ENCODE measurements at regions not wholly inside any gene's neighbourhood (a gene's known extent, or its start where the extent isn't known, plus 50 kb on each side); places are given as distances from the start of the nearest gene placed in this dataset.

GRCh38 chr10:117720931-117721835 lies 178.6 kb downstream of the EMX2 start:
- TF ChIP-seq CTCF (IDR thresholded peaks at IDR 0.05) = no peak
- H3K36me3 Mint-ChIP-seq (ENCODE audit: low read depth) = peaks cover 2% of the 10 kb centered on the region
- no peak overlapping the region for H3K4me3 Mint-ChIP-seq (ENCODE audit: unreplicated experiment)
- peaks cover 30% of the 10 kb centered on the region for H3K27me3 Mint-ChIP-seq (ENCODE audit: low read depth)
- H3K4me1 Mint-ChIP-seq (ENCODE audit: low read depth) = peaks cover 5% of the 10 kb centered on the region
- no peak overlapping the region for H3K27ac Mint-ChIP-seq (ENCODE audit: unreplicated experiment)
- peaks cover 5% of the 10 kb centered on the region for H3K9me3 Mint-ChIP-seq (ENCODE audit: low read depth)
- no peak for DNase-seq (ENCODE audit: low spot score)

GRCh38 chr10:117721873-117722272 lies 179.3 kb downstream of the EMX2 start:
- Mint-ChIP-seq H3K36me3 (ENCODE audit: low read depth) (peaks cover 2% of the 10 kb centered on the region), H3K9me3 (ENCODE audit: low read depth) (peaks cover 5% of the 10 kb centered on the region), H3K4me3 (ENCODE audit: unreplicated experiment) (no peak overlapping the region), H3K27me3 (ENCODE audit: low read depth) (peaks cover 31% of the 10 kb centered on the region), H3K27ac (ENCODE audit: unreplicated experiment) (no peak overlapping the region), H3K4me1 (ENCODE audit: low read depth) (peaks cover 5% of the 10 kb centered on the region)
- no peak for DNase-seq (ENCODE audit: low spot score)
- no peak for TF ChIP-seq CTCF (IDR thresholded peaks at IDR 0.05)

GRCh38 chr10:117723343-117723742 lies 180.8 kb downstream of the EMX2 start:
- Mint-ChIP-seq H3K27ac (ENCODE audit: unreplicated experiment) (no peak overlapping the region), H3K36me3 (ENCODE audit: low read depth) (peaks cover 2% of the 10 kb centered on the region)

GRCh38 chr10:117725993-117726392 lies 183.4 kb downstream of the EMX2 start:
- Mint-ChIP-seq H3K9me3 (ENCODE audit: low read depth) (no peaks in the 10 kb centered on the region), H3K36me3 (ENCODE audit: low read depth) (peaks cover 2% of the 10 kb centered on the region), H3K27me3 (ENCODE audit: low read depth) (peaks cover 55% of the 10 kb centered on the region), H3K4me1 (ENCODE audit: low read depth) (peaks cover 3% of the 10 kb centered on the region), H3K4me3 (ENCODE audit: unreplicated experiment) (no peak overlapping the region), H3K27ac (ENCODE audit: unreplicated experiment) (no peak overlapping the region)
- no peak for DNase-seq (ENCODE audit: low spot score)
- no peak for TF ChIP-seq CTCF (IDR thresholded peaks at IDR 0.05)

More at GRCh38 chr10:117723343-117723742, 180.8 kb downstream of the EMX2 start:
- no peaks in the 10 kb centered on the region for H3K9me3 Mint-ChIP-seq (ENCODE audit: low read depth)
- H3K4me3 Mint-ChIP-seq (ENCODE audit: unreplicated experiment) = no peak overlapping the region
- peaks cover 43% of the 10 kb centered on the region for H3K27me3 Mint-ChIP-seq (ENCODE audit: low read depth)
- TF ChIP-seq CTCF (IDR thresholded peaks at IDR 0.05) = no peak
- peaks cover 5% of the 10 kb centered on the region for H3K4me1 Mint-ChIP-seq (ENCODE audit: low read depth)
- no peak for DNase-seq (ENCODE audit: low spot score)

GRCh38 chr10:117726596-117727295 lies 184.2 kb downstream of the EMX2 start:
- H3K4me1 Mint-ChIP-seq (ENCODE audit: low read depth) = no peaks in the 10 kb centered on the region
- no peak overlapping the region for H3K4me3 Mint-ChIP-seq (ENCODE audit: unreplicated experiment)
- H3K36me3 Mint-ChIP-seq (ENCODE audit: low read depth) = peaks cover 2% of the 10 kb centered on the region
- DNase-seq (ENCODE audit: low spot score) = no peak
- no peaks in the 10 kb centered on the region for H3K9me3 Mint-ChIP-seq (ENCODE audit: low read depth)
- TF ChIP-seq CTCF (IDR thresholded peaks at IDR 0.05) = no peak
- H3K27me3 Mint-ChIP-seq (ENCODE audit: low read depth) = peaks cover 57% of the 10 kb centered on the region
- no peak overlapping the region for H3K27ac Mint-ChIP-seq (ENCODE audit: unreplicated experiment)
